GM23338 (cell line): ENCODE measurements at regions not wholly inside any gene's neighbourhood (a gene's known extent, or its start where the extent isn't known, plus 50 kb on each side); places are given as distances from the start of the nearest gene placed in this dataset.

Source experiments
- ATAC-seq: fragments of 200-7000 bp; cut with Tn5 transposase; 3 replicates; pipeline ENCODE4 v1.9.1; 2020
- DNase-seq: peaks from one replicate; pipeline ENCODE4 v3.0.0-alpha.2; 2015; ENCODE audit warnings: low spot score
- H2AFZ ChIP-seq: fragments of 200-600 bp; sonication (generic); 2 replicates; pipeline ENCODE4 v1.8.0; 2016; ENCODE audit warnings: antibody characterized with exemption, mild to moderate bottlenecking, moderate library complexity
- H3F3A ChIP-seq: fragments of 200-600 bp; sonication (generic); replicated peaks from 2 replicates; pipeline ENCODE4 v1.8.0; 2017; ENCODE audit warnings: antibody characterized with exemption, mixed run types, low read depth
- H3K27ac ChIP-seq: fragments of 200-600 bp; sonication (generic); 2 replicates; pipeline ENCODE4 v1.6.1; 2016; ENCODE audit warnings: low read depth
- H3K27me3 ChIP-seq: fragments of 200-600 bp; sonication (generic); 2 replicates; pipeline ENCODE4 v1.8.0; 2016; ENCODE audit warnings: mild to moderate bottlenecking, mixed run types, moderate library complexity; ENCODE audit not compliant: insufficient read depth
- H3K36me3 ChIP-seq: fragments of 200-600 bp; sonication (generic); 2 replicates; pipeline ENCODE4 v1.8.0; 2016; ENCODE audit warnings: mild to moderate bottlenecking; ENCODE audit not compliant: insufficient read depth
- H3K4me1 ChIP-seq: fragments of 200-600 bp; sonication (generic); 2 replicates; pipeline ENCODE4 v1.8.0; 2016; ENCODE audit warnings: mild to moderate bottlenecking, moderate library complexity; ENCODE audit not compliant: insufficient read depth
- H3K4me2 ChIP-seq: fragments of 200-600 bp; sonication (generic); 2 replicates; pipeline ENCODE4 v1.7.1; 2017; ENCODE audit warnings: mixed run types
- H3K4me3 ChIP-seq: fragments of 200-600 bp; sonication (generic); 2 replicates; pipeline ENCODE4 v1.6.1; 2016; ENCODE audit warnings: mixed run types
- H3K79me2 ChIP-seq: fragments of 200-600 bp; sonication (generic); replicated peaks from 2 replicates; pipeline ENCODE4 v1.8.0; 2017; ENCODE audit warnings: mild to moderate bottlenecking; ENCODE audit not compliant: insufficient read depth
- H3K9me2 ChIP-seq: fragments of 200-600 bp; sonication (generic); 2 replicates; pipeline ENCODE4 v1.8.0; 2017; ENCODE audit not compliant: insufficient read depth
- H4K20me1 ChIP-seq: fragments of 200-600 bp; sonication (generic); replicated peaks from 2 replicates; pipeline ENCODE4 v1.8.0; 2017; ENCODE audit warnings: mild to moderate bottlenecking; ENCODE audit not compliant: insufficient read depth
- H3K27ac Mint-ChIP-seq: 2 replicates; pipeline ENCODE4 v1.8.0; 2020; ENCODE audit warnings: inconsistent platforms, mild to moderate bottlenecking, moderate library complexity, mixed read lengths
- H3K27me3 Mint-ChIP-seq: 3 replicates; pipeline ENCODE4 v1.8.0; 2022; ENCODE audit warnings: low read depth, mild to moderate bottlenecking, moderate library complexity, mixed read lengths, inconsistent platforms; ENCODE audit not compliant: insufficient read depth, poor library complexity
- H3K36me3 Mint-ChIP-seq: 3 replicates; pipeline ENCODE4 v1.8.0; 2021; ENCODE audit warnings: low read depth, mild to moderate bottlenecking, inconsistent platforms, moderate library complexity, mixed read lengths
- H3K4me1 Mint-ChIP-seq: 3 replicates; pipeline ENCODE4 v1.8.0; 2020; ENCODE audit warnings: mild to moderate bottlenecking, inconsistent platforms, mixed read lengths
- H3K4me3 Mint-ChIP-seq: 3 replicates; pipeline ENCODE4 v1.8.0; 2021; ENCODE audit warnings: moderate library complexity, mild to moderate bottlenecking, inconsistent platforms, mixed read lengths
- H3K9me3 Mint-ChIP-seq: 3 replicates; pipeline ENCODE4 v1.8.0; 2020; ENCODE audit warnings: moderate library complexity, mild to moderate bottlenecking, inconsistent platforms, mixed read lengths
- CREB1 ChIP-seq: fragments of 250-450 bp; sonication (Bioruptor Pico); IDR thresholded peaks from 2 replicates; pipeline ENCODE4 v1.5.0; 2020; ENCODE audit warnings: low read depth, mild to moderate bottlenecking, moderate library complexity
- CTCF ChIP-seq, 2 experiments: fragments of 200-600 bp in 1 of 2; sonication (generic) in 1 of 2; conservative IDR thresholded peaks; 2 replicates each; pipeline versions ENCODE4 v1.5.1 to v1.6.1; 2016 to 2017; ENCODE audit warnings: antibody characterized with exemption in 2 of 2, low read depth in 2 of 2, mild to moderate bottlenecking in 2 of 2, moderate library complexity in 1 of 2
- ETS1 ChIP-seq: IDR thresholded peaks from 2 replicates; pipeline ENCODE4 v1.6.1; 2016; ENCODE audit warnings: antibody characterized with exemption
- EZH2 ChIP-seq: fragments of 200-600 bp; sonication (generic); IDR thresholded peaks from one replicate; pipeline ENCODE4 v1.8.0; 2017; ENCODE audit warnings: antibody characterized with exemption, mild to moderate bottlenecking, low read depth; ENCODE audit not compliant: unreplicated experiment
- EZH2phosphoT487 ChIP-seq: fragments of 200-600 bp; sonication (generic); IDR thresholded peaks from one replicate; pipeline ENCODE4 v1.8.1; 2018; ENCODE audit warnings: antibody characterized with exemption; ENCODE audit not compliant: unreplicated experiment
- JUNB ChIP-seq: IDR thresholded peaks from one replicate; pipeline ENCODE4 v1.6.1; 2016; ENCODE audit warnings: antibody characterized with exemption; ENCODE audit not compliant: unreplicated experiment
- NANOG ChIP-seq: IDR thresholded peaks from 2 replicates; pipeline ENCODE4 v1.6.1; 2016; ENCODE audit warnings: antibody characterized with exemption, borderline replicate concordance
- POLR2AphosphoS5 ChIP-seq: IDR thresholded peaks from 2 replicates; pipeline ENCODE4 v1.6.1; 2016; ENCODE audit warnings: antibody characterized with exemption, low read depth
- REST ChIP-seq: IDR thresholded peaks from one replicate; pipeline ENCODE4 v1.6.1; 2018; ENCODE audit warnings: antibody characterized with exemption; ENCODE audit not compliant: unreplicated experiment
- STAT1 ChIP-seq: IDR thresholded peaks from one replicate; pipeline ENCODE4 v1.6.1; 2016; ENCODE audit warnings: antibody characterized with exemption; ENCODE audit not compliant: unreplicated experiment
- ZNF114 ChIP-seq: fragments of 250-450 bp; sonication (Bioruptor Pico); IDR thresholded peaks from 2 replicates; pipeline ENCODE4 v1.5.0; 2020; ENCODE audit warnings: mild to moderate bottlenecking, moderate library complexity
- ZNF331 ChIP-seq: fragments of 250-450 bp; sonication (Bioruptor Pico); IDR thresholded peaks from 2 replicates; pipeline ENCODE4 v1.5.0; 2020; ENCODE audit warnings: low read depth, mild to moderate bottlenecking, moderate library complexity
- ZNF462 ChIP-seq: fragments of 250-450 bp; sonication (Bioruptor Pico); IDR thresholded peaks from 2 replicates; pipeline ENCODE4 v1.5.0; 2020; ENCODE audit warnings: mild to moderate bottlenecking, moderate library complexity

- H2AFZ ChIP-seq, result no peak overlapping the region
- H3K4me1 Mint-ChIP-seq, result peaks cover 4% of the 10 kb centered on the region; the same call in 2 of the 3 replicates
- no peaks in the 10 kb centered on the region for H3K27me3 ChIP-seq
- no peaks in the 10 kb centered on the region for H3K36me3 Mint-ChIP-seq
- no peak overlapping the region for H3K27ac Mint-ChIP-seq
- no peak overlapping the region for H3K4me3 Mint-ChIP-seq
- no peaks in the 10 kb centered on the region for H3K9me2 ChIP-seq
- H3K4me2 ChIP-seq, result no peak overlapping the region
- no peaks in the 10 kb centered on the region for H3K9me3 Mint-ChIP-seq
- no peaks in the 10 kb centered on the region for H3F3A ChIP-seq
- no peak overlapping the region for H3K4me3 ChIP-seq
- no peaks in the 10 kb centered on the region for H3K36me3 ChIP-seq
- TF ChIP-seq POLR2AphosphoS5 (no peak), STAT1 (no peak), EZH2phosphoT487 (no peak), CREB1 (CRISPR knock-in tag) (no peak), REST (no peak), JUNB (no peak), NANOG (no peak), ETS1 (no peak), ZNF114 (CRISPR knock-in tag) (no peak), ZNF331 (CRISPR knock-in tag) (no peak), EZH2 (no peak), CTCF (conservative IDR thresholded peaks at IDR 0.05; ENCODE audit: low read depth in 2 of 2) (no peak), ZNF462 (CRISPR knock-in tag) (no peak)
- no peak overlapping the region for H3K27ac ChIP-seq
- no peak for ATAC-seq
- H3K79me2 ChIP-seq, result no peaks in the 10 kb centered on the region
- peaks cover 6% of the 10 kb centered on the region; the same call in 1 of the 2 replicates for H3K4me1 ChIP-seq
- DNase-seq, result no peak
- H4K20me1 ChIP-seq, result no peaks in the 10 kb centered on the region
- H3K27me3 Mint-ChIP-seq, result no peaks in the 10 kb centered on the region
Measured at GRCh38 chr3:21912711-21913110, 161.7 kb upstream of the ZNF385D start.
